Activated CD4-positive, alpha-beta T cell treated with anti-CD3 and anti-CD28 coated beads, Interleukin-2, amount 10 ng/mL, durations not matched to agents 7 days and 5 days (primary cell): ENCODE measurements at regions not wholly inside any gene's neighbourhood (a gene's known extent, or its start where the extent isn't known, plus 50 kb on each side); places are given as distances from the start of the nearest gene placed in this dataset.

Source experiments
- CTCF ChIA-PET: fragments of 350-600 bp; sonication (Branson Sonifier 250); formaldehyde crosslinking; loops from one replicate; lab custom pipeline; 2021; ENCODE audit warnings: antibody characterized with exemption; lab: Charles Lee
- POLR2A ChIA-PET: fragments of 350-600 bp; sonication (Branson Sonifier 250); formaldehyde crosslinking; loops from one replicate; lab custom pipeline; 2021; ENCODE audit warnings: antibody characterized with exemption; lab: Charles Lee
- DNase-seq: peaks from one replicate; pipeline ENCODE4 v3.0.0-alpha.2; 2020
- H3K27ac Mint-ChIP-seq: one replicate; pipeline ENCODE4 v1.8.0; 2021; ENCODE audit warnings: mild to moderate bottlenecking, moderate library complexity, mixed read lengths
- H3K27me3 Mint-ChIP-seq: one replicate; pipeline ENCODE4 v1.8.0; 2021; ENCODE audit warnings: mixed read lengths
- H3K36me3 Mint-ChIP-seq: one replicate; pipeline ENCODE4 v1.8.0; 2021; ENCODE audit warnings: low read depth, mixed read lengths
- H3K4me1 Mint-ChIP-seq: one replicate; pipeline ENCODE4 v1.8.0; 2021; ENCODE audit warnings: mixed read lengths
- H3K4me3 Mint-ChIP-seq: one replicate; pipeline ENCODE4 v1.8.0; 2021; ENCODE audit warnings: mild to moderate bottlenecking, moderate library complexity, mixed read lengths
- H3K9me3 Mint-ChIP-seq: one replicate; pipeline ENCODE4 v1.8.0; 2021; ENCODE audit warnings: mixed read lengths

GRCh38 chr12:130101370-130101769, 60.9 kb upstream of the FZD10 start:
- POLR2A ChIA-PET, result no interaction called here
- no peaks in the 10 kb centered on the region for H3K4me1 Mint-ChIP-seq
- DNase-seq, result no peak
- no peak overlapping the region for H3K27ac Mint-ChIP-seq
- H3K36me3 Mint-ChIP-seq, result no peaks in the 10 kb centered on the region
- H3K27me3 Mint-ChIP-seq, result peaks cover 11% of the 10 kb centered on the region
- no peak overlapping the region for H3K4me3 Mint-ChIP-seq
- H3K9me3 Mint-ChIP-seq, result no peaks in the 10 kb centered on the region
- CTCF ChIA-PET, result no interaction called here

DNA sequence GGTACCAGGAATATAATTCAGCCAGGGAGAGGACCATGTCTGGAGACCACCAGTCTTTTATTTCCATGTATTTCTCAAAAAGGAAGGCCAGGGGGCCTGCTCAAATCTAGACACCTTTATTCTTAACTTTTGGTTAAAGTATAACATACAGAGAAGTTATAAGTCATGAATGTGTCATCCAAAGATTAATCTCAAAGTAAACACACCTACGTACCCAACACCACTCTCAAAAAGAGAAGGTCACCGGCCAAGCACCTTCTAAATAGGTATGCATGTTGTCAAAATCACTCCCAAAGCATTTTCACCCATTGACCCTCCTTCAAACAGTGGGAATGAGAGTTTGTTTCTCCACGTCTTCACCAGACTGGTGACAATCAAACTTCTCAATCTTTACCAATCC, 60.0 kb upstream of the FZD10 start:
- H3K4me1 Mint-ChIP-seq, result no peaks in the 10 kb centered on the region
- H3K9me3 Mint-ChIP-seq, result no peaks in the 10 kb centered on the region
- ChIA-PET POLR2A (no interaction called here), CTCF (no interaction called here)
- DNase-seq, result no peak
- H3K27me3 Mint-ChIP-seq, result peaks cover 11% of the 10 kb centered on the region
- no peak overlapping the region for H3K4me3 Mint-ChIP-seq
- no peak overlapping the region for H3K27ac Mint-ChIP-seq
- no peaks in the 10 kb centered on the region for H3K36me3 Mint-ChIP-seq

DNA sequence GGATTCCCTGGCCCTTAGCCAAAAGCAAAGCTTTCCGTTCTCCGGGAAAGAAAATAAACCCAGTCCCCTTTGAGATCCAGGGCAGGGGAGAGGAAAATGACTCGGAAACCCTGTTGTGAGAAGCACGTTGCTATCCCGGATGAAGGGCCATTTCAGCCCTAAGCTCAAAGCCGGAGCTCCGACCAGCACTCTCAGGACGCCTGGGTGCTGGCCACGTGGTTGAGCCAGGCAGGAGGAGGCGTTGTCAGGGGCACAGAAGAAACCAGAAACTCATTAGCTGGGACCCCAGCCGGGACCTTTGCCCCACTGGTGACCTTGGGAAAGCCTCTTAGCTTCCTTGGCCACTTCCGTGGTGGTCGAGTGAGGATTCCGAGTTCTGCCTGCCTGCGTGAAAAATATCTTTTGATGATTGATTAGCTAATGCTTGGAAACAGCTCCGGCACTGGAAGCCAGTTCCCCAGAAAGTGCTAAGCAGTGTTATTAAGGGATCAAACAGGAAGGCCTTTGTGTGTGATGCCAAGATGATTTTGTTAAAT, 57.6 kb upstream of the FZD10 start:
- no peak for DNase-seq
- H3K9me3 Mint-ChIP-seq, result no peaks in the 10 kb centered on the region
- H3K36me3 Mint-ChIP-seq, result no peaks in the 10 kb centered on the region
- POLR2A ChIA-PET, result no interaction called here
- no peak overlapping the region for H3K27ac Mint-ChIP-seq
- no peaks in the 10 kb centered on the region for H3K4me1 Mint-ChIP-seq
- CTCF ChIA-PET, result no interaction called here
- H3K27me3 Mint-ChIP-seq, result peaks cover 11% of the 10 kb centered on the region
- H3K4me3 Mint-ChIP-seq, result no peak overlapping the region

DNA sequence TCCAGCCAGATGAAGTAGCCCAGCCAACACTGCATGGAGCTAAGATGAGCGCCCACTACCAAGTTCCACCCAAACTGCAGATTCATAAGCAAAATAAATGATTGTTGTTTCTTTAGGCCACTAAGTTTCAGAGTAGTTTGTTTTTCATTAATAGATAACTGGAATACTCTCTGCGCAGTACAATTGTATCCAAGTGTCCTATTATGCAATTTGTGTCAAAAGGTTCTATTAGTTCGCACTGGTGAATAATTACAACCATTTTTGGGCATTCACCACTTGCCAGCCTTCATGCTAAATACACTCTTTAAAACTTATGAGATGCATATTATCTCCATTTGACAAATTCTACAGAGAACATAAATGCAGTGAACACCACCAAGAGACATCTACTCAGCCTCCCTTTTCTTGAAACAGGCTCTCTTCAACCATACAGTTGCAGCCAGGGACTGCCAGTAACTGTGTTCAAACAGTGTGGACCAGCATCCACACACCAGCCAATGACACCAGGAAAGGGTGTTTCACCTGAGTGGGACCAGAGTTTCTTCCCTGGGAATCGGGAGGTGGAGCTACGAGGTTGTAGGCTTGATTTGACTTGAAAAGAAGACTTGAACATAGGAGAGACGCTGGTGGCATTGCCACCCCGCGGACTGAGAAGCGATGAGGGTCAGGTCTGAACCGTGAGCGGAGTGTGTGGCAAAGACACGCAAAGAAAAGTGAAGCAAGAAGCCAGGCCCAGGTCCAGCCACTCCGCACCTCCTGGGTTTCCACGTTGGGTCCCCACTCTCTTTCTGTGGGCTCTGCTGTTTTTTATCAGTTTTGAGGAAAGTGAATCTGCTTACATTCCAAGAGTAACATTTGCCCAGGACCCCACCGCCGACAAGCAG, 53.0 kb upstream of the FZD10 start:
- H3K9me3 Mint-ChIP-seq, result no peaks in the 10 kb centered on the region
- CTCF ChIA-PET, result no interaction called here
- H3K4me1 Mint-ChIP-seq, result no peaks in the 10 kb centered on the region
- H3K4me3 Mint-ChIP-seq, result no peak overlapping the region
- H3K27ac Mint-ChIP-seq, result no peak overlapping the region
- DNase-seq, result no peak
- H3K36me3 Mint-ChIP-seq, result no peaks in the 10 kb centered on the region
- H3K27me3 Mint-ChIP-seq, result peaks cover 5% of the 10 kb centered on the region
- POLR2A ChIA-PET, result no interaction called here

- no peak for DNase-seq
- Mint-ChIP-seq H3K27ac (no peak overlapping the region), H3K4me1 (no peaks in the 10 kb centered on the region), H3K4me3 (no peak overlapping the region), H3K27me3 (no peaks in the 10 kb centered on the region), H3K36me3 (no peaks in the 10 kb centered on the region), H3K9me3 (no peaks in the 10 kb centered on the region)
- CTCF ChIA-PET, result no interaction called here
- POLR2A ChIA-PET, result no interaction called here
Observed at GRCh38 chr12:130110914-130111313, 51.4 kb upstream of the FZD10 start.

DNA sequence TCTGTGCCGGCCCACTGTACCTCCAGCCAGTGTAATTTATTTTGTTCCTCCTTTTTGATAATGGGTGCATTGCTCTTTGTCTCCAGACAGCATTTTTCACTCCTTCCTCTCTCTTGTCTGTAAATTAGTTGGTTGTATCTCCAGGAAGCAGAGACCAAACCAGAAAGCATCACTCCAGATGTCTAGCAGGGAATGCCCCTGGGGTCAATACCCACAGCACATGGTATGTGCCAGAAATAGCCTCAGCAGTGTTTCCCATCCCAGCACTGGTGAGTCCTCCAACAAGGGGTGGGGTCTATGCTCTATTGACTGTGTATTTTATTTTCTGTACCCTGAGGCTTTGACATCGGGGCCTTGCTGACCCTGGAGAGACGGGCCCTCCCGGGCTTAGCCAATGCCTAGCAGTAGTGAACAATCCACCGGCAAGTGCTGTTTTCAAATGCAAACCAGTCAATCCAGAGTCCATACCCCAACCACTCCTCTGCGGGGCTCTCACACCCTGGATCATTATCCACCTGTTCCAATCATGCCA, 50.2 kb upstream of the FZD10 start:
- Mint-ChIP-seq H3K27ac (no peak overlapping the region), H3K36me3 (no peaks in the 10 kb centered on the region), H3K4me1 (no peaks in the 10 kb centered on the region), H3K27me3 (no peaks in the 10 kb centered on the region), H3K9me3 (no peaks in the 10 kb centered on the region), H3K4me3 (no peak overlapping the region)
- no peak for DNase-seq
- POLR2A ChIA-PET, result no interaction called here
- CTCF ChIA-PET, result no interaction called here
